ENCODE measurements at regions not wholly inside any gene's neighbourhood (a gene's known extent, or its start where the extent isn't known, plus 50 kb on each side); places are given as distances from the start of the nearest gene placed in this dataset.

DNA sequence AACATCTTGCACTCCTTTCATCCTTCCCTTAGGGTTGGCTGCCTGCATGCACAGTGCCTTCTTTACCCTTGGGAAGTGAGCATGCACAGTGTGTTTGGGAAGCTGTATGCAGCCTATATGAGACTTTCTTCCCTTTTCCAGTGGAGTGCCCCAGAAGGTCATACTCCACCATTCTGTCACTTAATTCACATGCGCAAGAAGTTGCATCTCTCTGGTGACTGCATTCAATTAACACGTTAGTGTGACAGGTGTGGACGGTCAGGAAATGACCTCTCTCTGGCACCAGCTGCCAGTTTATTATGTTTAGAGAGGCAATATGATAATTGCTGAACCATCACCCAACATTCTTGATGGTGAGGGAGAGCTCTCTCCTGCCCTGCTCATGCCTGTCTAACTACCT, 770.0 kb downstream of the FLRT2 start:
- Histone ChIP-seq H3K27ac (ENCODE audit: low read depth in 1 of 2, low read length in 2 of 2) (no peak overlapping the region), H3K4me1 (ENCODE audit: insufficient read depth, low read length) (no peaks in the 10 kb centered on the region), H3K27me3 (ENCODE audit: control insufficient read depth in 1 of 2, insufficient read depth in 2 of 2, low read length in 2 of 2) (no peaks in the 10 kb centered on the region), H3K36me3 (ENCODE audit: insufficient read depth, low read length) (no peaks in the 10 kb centered on the region), H3K9me3 (ENCODE audit: control insufficient read depth in 1 of 2, insufficient read depth in 1 of 2, low read length in 2 of 2) (peaks cover 0 to 8% of the 10 kb centered on the region in 2 experiments), H3K4me3 (ENCODE audit: low read length) (no peak overlapping the region)
- POLR2A ChIA-PET = no interaction called here
- H3K27ac Mint-ChIP-seq = no peak overlapping the region
- DNase-seq = no peak
- ATAC-seq (ENCODE audit: poor library complexity) = no peak
- no peaks in the 10 kb centered on the region for H3K27me3 Mint-ChIP-seq
- no peak overlapping the region for H3K4me3 Mint-ChIP-seq
- CTCF ChIA-PET = no interaction called here
- intact Hi-C loops (cut with DNase I, micrococcal nuclease) = no loop called here
- no peaks in the 10 kb centered on the region for H3K4me1 Mint-ChIP-seq (ENCODE audit: low read depth)
- no peaks in the 10 kb centered on the region for H3K36me3 Mint-ChIP-seq (ENCODE audit: low read depth)
- H3K9me3 Mint-ChIP-seq = no peaks in the 10 kb centered on the region
- TF ChIP-seq, protein P1, sequence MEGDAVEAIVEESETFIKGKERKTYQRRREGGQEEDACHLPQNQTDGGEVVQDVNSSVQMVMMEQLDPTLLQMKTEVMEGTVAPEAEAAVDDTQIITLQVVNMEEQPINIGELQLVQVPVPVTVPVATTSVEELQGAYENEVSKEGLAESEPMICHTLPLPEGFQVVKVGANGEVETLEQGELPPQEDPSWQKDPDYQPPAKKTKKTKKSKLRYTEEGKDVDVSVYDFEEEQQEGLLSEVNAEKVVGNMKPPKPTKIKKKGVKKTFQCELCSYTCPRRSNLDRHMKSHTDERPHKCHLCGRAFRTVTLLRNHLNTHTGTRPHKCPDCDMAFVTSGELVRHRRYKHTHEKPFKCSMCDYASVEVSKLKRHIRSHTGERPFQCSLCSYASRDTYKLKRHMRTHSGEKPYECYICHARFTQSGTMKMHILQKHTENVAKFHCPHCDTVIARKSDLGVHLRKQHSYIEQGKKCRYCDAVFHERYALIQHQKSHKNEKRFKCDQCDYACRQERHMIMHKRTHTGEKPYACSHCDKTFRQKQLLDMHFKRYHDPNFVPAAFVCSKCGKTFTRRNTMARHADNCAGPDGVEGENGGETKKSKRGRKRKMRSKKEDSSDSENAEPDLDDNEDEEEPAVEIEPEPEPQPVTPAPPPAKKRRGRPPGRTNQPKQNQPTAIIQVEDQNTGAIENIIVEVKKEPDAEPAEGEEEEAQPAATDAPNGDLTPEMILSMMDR (IDR thresholded peaks at IDR 0.05) = no peak

DNA sequence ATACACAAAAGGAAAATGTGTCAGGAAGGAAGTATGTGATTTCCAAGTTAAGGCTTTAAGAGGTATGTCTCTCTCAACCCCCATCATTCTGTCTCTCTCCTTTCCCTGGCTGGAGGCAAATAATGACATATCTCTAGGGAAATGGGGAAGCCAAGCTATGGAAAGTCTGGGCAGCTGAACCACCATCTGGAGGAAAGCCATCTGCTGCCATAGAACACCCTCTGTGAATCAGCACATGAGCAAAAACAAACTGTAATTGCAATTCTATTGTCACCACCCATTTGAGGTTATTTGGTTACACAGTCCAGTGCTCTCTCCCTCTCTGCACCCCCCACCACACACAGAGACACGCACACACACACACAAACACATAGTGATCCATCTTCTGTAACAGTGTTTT, 766.2 kb downstream of the FLRT2 start:
- no peak overlapping the region for H3K4me3 ChIP-seq (ENCODE audit: low read length)
- ChIA-PET CTCF (no interaction called here), POLR2A (no interaction called here)
- no peaks in the 10 kb centered on the region for H3K36me3 ChIP-seq (ENCODE audit: insufficient read depth, low read length)
- peaks cover 0 to 4% of the 10 kb centered on the region in 2 experiments for H3K9me3 ChIP-seq (ENCODE audit: control insufficient read depth in 1 of 2, insufficient read depth in 1 of 2, low read length in 2 of 2)
- DNase-seq (no peak), ATAC-seq (ENCODE audit: poor library complexity) (no peak)
- Mint-ChIP-seq H3K4me1 (ENCODE audit: low read depth) (no peaks in the 10 kb centered on the region), H3K36me3 (ENCODE audit: low read depth) (no peaks in the 10 kb centered on the region), H3K9me3 (no peaks in the 10 kb centered on the region), H3K4me3 (no peak overlapping the region), H3K27me3 (no peaks in the 10 kb centered on the region), H3K27ac (no peak overlapping the region)
- H3K4me1 ChIP-seq (ENCODE audit: insufficient read depth, low read length) = no peaks in the 10 kb centered on the region
- intact Hi-C loops (cut with DNase I, micrococcal nuclease) = no loop called here
- H3K27me3 ChIP-seq (ENCODE audit: control insufficient read depth in 1 of 2, insufficient read depth in 2 of 2, low read length in 2 of 2) = no peaks in the 10 kb centered on the region
- TF ChIP-seq, protein P1 (IDR thresholded peaks at IDR 0.05) = no peak
- H3K27ac ChIP-seq (ENCODE audit: low read depth in 1 of 2, low read length in 2 of 2) = no peak overlapping the region

DNA sequence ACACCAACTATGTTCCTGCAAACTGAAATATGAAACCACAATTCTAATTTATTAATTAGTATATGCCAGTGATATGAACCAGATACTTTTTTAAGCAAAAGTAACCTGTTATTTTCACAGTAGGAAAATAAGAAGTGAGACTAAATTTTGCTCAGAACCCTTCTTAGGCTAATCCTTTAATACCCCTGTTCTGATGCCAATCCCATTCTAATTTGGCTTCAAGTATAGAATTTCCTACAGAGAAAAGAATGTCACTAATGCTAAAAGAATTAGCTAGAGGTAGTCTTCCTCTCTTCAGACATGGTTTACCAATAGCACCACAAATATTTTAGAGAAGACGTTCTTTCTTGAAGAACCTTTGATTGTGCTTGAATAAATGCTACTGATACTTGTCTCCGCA, 758.4 kb downstream of the FLRT2 start:
- Histone ChIP-seq H3K27me3 (ENCODE audit: control insufficient read depth in 1 of 2, insufficient read depth in 2 of 2, low read length in 2 of 2) (no peaks in the 10 kb centered on the region), H3K36me3 (ENCODE audit: insufficient read depth, low read length) (no peaks in the 10 kb centered on the region), H3K9me3 (ENCODE audit: control insufficient read depth in 1 of 2, insufficient read depth in 1 of 2, low read length in 2 of 2) (no peaks in the 10 kb centered on the region), H3K4me1 (ENCODE audit: insufficient read depth, low read length) (no peaks in the 10 kb centered on the region), H3K4me3 (ENCODE audit: low read length) (no peak overlapping the region), H3K27ac (ENCODE audit: low read depth in 1 of 2, low read length in 2 of 2) (no peak overlapping the region)
- no peaks in the 10 kb centered on the region for H3K27me3 Mint-ChIP-seq
- H3K4me3 Mint-ChIP-seq = no peak overlapping the region
- POLR2A ChIA-PET = no interaction called here
- H3K36me3 Mint-ChIP-seq (ENCODE audit: low read depth) = no peaks in the 10 kb centered on the region
- CTCF ChIA-PET = no interaction called here
- TF ChIP-seq, protein P1 (IDR thresholded peaks at IDR 0.05) = no peak
- H3K9me3 Mint-ChIP-seq = peaks cover 7% of the 10 kb centered on the region
- no peak for DNase-seq
- no peaks in the 10 kb centered on the region for H3K4me1 Mint-ChIP-seq (ENCODE audit: low read depth)
- intact Hi-C loops (cut with DNase I, micrococcal nuclease) = no loop called here
- no peak for ATAC-seq (ENCODE audit: poor library complexity)
- no peak overlapping the region for H3K27ac Mint-ChIP-seq
